Right renal pelvis (tissue), 4 donors: ENCODE measurements at regions not wholly inside any gene's neighbourhood (a gene's known extent, or its start where the extent isn't known, plus 50 kb on each side); places are given as distances from the start of the nearest gene placed in this dataset.
A peak's percentile ranks its signal among the peaks of the same experiment; 100 is the strongest.

Experiments
- DNase-seq, 4 donors: peaks; one replicate each; pipeline ENCODE4 v3.0.0-alpha.2; 2013; ENCODE audit warnings: low read depth in 4 of 4, low spot score in 3 of 4, missing footprints in 1 of 4

DNA sequence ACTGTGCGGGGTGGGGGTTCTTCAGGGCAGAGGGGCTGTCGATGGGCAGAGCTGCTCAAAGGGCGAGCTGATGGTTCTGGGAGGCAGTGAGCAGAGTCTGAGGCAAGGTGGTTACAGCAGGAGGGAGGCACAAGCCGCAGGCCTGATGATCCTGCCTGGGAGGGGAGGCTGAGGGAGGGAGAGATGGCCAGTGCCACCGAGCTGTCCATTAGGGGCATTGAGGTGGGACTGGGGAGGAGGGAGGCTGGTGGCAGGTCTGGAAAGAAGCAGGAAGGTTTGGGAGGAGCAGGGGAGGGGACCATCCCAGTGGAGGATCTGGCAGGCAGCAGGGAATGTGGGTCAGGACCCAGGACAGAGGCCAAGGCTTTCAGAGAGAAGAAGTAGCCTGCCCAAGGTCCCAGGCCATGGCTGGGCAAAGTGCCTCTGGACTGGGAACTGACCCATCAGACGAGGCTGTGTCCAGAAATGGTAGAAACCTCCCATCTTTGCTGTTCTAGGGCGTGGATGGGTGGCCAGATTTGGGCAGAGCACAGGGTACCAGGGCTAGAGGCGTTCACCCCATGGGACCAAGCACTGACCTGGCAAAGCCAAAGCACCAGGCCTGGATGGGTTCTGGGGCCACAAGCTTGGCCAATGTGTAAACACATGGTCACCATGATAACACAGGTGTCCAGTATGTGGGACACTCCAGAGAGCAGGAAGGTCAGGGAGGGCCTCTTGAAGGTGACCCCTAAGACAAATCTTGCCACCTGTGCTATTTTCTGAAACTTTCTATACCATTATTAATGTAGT, 55.5 kb downstream of the INHBB start:
- no peak for DNase-seq

DNA sequence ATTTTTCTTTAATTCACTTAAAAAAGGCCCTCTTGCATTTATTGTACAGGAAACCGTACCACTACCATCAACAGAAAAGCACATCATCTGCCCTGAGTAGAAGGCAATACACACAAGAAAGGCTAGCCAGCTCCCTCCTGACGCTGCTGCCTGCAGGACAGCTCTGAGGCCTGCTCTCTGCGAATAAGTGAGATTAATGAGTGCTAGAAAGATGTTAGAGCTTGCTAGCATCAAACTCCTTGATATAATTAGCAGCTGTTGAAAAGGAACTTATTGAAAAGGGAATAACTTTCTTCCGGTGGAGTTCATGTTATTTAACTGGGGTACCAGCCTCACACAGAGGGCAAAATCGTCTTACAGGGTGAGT, 56.1 kb downstream of the INHBB start:
- no peak for DNase-seq

DNA sequence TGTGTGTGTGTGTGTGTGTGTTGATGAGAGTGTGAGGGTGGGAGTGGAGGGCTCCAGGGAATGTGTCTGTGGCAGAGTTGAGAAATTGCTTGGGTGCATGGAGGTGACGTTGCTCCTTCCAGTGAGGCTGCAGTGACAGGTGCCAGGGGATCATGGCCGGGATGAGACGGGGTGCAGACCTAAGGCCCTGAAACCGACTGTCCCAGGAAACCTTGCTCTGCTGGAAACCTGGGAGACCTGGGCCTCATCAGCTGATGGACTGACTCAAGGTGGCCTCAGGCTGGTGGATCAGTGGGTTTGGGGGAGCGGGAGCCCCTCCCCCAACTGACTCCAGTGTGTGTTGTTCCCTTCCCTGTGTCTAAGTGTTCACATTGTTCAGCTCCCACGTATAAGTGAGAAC, 56.6 kb downstream of the INHBB start:
- no peak for DNase-seq

DNA sequence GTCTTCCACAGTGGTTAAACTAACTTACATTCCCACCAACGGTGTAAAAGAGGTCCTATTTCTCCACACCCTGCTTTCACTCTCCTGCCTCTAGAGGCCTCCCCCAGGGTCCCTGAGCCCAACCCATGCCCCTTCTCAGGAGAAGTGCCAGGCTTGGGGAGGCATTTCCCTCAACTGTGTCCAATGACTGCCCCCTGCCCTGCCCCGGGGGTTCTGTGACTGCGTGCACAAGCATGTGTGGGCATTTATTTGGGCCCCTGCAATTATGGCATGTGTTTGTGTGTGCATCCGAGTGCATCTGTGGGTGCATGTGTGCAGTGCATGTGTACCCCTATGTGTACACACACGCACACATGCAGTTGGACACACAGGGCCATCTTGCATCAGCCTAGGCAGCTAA, 57.3 kb downstream of the INHBB start:
- no peak for DNase-seq

DNA sequence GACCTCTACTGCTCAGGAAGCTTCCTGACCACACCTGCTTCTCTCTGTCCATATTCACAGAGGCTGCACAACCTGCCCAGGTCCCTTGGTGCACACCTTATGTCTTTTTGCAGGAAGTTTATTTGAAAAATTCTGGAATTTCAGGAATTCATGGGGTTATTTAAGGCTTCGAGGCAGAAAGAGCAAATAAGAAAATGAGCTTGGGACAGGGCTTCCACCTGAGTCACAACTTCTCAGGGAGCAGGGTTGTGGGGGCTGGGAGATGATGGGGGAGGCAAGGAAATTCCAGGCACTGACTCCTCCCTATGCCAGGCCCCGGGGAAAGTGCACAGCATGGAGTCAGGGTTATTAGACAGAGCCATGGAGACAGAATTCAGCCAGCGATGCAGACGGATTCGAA, 57.7 kb downstream of the INHBB start:
- DNase-seq, result no peak

DNA sequence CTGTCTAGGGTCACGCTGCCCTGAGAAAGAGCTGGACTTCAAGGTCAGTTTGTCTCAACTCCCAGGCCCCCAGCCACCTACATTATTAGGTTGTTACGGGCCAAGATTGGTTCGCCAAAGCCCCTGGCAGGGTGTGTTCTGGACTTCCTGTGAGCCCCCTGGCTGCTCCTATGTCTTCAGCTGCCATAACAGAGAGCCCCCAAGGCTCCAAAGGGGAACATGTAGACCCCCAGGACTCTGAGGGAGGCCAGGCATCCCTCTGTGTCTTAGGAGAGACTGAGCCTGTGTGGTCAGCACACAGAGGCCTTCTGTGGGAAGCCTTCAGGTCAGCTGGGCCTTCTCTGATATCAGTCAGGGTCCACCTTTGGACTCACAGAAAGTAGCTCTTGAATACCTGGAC, 58.3 kb downstream of the INHBB start:
- no peak for DNase-seq

DNA sequence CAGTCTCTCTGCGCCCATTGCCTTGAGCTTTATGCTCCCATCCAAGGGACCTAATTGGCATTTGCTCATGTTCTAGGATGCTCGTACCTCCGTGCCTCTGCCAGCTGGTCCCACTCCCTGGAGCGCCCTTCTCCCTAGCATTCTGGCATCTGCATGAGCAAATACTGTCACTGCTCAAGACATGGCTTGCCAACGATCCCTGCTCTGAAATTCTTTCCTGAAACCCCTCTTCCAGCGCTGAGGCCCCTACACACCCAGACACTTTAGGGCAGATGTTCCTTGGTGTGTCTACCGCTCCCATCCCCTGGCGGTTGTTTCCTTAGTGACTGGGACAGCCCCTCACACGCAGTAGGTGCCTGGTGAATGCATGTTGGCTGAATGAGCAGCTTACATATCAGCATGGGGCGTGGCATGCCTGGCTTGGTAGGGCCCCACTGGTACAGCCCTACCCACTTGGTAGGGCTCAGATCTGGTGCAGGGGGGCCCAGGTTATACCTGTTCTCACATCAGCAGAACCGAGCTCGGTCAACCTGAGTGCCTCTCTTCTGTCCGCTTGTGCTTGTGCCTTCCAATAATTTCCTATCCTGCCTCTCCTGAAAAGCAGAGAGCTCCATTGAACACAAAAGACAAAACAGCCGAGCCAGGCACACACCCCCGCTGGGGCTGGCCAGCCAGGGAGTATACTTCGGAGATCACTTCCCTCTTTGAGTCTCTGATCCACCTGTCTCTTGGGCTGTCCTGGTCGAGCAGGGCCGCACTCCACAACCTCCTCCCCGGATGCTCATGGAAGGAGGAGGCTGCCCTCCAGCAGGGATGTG, 59.2 kb downstream of the INHBB start:
- no peak for DNase-seq

DNA sequence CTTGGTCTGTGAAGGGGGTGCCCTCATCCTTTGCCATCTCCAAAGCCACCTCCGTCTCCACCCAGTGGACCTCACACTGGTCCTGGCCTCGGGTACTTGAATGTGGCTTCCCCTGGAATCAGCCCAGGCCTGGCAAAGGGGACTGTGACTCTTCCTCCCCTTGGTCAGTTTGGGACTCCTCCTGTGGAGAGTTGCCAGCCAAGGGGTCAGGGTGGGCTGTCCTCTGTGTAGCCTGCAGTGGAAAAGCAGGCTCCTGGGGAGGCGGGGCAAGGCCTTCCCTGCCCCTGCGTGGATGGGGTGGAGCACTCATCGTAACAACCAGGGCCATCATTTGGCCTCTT, 59.8 kb downstream of the INHBB start:
- DNase-seq, result no peak

DNA sequence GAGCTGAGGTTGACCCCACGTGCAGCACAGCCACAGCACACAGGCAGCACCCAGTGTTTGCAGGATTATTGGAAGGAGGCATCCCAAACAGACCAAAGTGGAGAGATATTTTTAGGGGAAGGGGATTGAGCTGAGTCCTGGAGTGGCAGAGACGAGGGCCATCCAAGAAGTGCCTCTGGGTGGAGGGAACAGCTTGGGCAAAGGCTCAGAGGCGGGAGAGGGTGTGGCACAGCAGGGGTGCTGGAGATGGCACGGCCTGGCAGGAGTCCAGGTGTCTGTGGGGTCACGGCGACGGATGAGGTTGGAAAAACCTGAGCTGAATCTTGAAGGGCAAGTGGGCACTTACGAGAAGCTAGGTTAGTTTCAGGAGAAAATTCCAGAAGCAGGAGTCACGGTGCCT, 60.6 kb downstream of the INHBB start:
- DNase-seq, result no peak

DNA sequence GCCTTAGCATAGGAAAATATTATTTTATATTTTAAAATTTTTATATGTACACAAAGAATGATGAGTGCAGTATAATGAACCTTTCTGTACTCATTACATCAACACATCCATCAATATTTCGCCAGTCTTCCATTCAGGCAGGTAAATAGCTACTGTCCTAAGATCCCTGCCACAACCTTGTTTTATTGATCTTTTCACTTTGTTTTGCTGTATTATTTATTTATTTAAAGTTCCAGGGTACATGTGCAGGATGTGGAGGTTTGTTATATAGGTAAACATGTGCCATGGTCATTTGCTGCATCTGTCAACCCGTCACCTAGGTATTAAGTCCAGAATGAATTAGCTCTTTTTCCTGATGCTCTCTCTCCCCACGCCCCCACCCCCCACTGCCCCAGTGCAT, 64.6 kb downstream of the INHBB start:
- no peak for DNase-seq

DNA sequence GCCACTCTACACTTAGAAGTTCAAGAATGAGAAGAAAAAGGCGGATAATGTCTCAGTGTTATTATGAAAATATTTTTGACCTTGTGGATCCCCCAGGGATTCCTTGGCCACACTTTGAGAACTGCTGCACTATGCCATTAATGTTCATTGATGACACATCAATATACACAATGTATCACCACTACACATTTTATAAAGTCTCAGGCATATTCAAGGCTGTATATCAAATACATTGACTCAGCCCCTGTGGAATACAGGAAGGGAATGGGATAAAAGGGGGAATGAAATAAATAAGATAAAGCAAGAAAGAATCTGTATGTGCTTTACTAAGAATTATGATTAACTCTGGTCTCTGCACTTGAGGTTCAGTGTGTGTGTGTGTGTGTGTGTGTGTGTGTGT, 69.1 kb downstream of the INHBB start:
- DNase-seq, result no peak

DNA sequence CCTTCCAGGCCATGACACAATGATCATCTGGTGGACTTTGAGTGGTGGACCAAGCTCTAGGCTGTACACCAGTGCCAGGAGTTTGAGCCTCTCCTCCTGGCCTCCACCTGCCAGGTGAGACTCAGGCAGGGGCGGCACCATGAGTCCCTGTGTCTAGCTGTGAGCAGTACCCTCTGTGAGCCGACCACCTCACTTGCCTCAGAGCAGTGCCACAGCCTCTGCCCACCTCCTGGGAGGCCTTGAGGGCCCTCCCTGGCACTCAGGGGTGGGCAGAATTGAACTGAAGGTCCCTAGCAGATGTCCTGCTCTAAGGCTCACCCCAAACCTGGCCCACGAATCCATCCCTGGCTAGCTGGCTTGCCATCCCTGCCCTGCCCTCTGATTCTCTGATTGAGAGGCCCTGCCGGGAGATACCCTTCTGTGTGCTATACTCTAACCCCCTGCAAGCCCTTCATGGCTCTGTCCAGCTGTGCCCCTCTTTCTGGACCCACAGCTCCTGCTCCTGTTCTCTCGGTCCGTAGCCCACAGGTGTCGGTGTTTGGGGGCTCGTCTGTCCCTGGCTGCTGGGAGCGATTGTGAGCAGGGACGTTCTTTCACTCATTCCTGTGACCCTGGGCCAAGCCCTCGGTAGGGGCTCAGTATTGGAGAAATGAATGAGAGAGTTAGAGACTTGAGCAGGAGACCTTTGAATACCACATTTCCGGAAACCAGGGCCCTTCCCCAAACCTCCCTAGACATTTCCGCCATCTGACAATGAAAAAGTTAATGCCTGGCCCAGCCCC, 70.0 kb downstream of the INHBB start:
- no peak for DNase-seq

DNA sequence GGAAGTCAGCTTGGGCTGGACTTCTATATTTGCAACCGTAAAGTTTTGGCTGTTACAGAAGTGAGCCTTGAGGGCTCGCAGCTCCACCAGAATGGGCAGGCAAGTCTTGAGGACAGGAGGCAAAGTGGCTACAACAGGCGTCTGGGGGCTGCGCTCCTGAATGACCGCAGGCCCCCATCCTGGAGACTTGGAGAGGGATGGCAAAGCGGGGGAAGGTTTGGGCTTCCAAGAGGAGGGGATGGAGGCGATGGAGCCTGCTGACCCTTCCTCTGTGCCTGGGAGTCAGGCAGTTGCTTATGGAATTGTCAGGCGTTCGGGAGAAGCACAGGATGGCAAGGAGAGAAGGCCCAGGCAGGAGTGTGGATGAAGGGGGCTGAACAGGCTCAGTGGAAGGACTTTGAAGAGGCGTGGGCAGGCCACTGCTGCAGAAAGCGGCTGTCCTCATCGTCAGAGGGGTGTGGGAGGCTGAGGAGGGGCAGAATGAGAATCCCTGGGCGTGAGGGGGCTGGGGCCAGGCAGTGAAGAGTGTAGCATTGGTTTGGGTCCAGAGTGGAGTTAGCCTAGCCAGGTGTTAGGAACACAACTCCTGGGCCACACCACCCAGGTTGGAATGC, 72.3 kb downstream of the INHBB start:
- no peak for DNase-seq

DNA sequence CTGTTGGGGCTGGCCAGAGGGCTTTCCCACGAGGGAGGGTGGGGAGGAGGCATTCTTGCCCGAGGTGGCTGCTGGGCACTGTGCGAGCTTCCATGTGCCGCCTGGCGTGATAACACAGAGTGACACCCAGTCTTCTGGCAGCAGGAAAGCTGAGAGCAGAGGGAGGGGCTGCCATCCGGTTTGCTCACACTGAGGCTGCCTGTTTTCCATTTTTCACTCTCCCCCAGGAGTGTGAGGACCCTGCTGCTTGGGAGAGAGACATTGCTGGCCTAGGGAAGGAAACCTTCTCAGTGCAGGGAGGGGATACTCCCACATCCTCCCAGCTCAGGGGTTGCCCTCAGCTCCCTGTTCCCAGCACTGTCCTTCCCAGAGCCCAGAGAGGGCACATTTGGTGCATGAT, 73.1 kb downstream of the INHBB start:
- peak in 1 of 4 donors; percentile 5 for DNase-seq

DNA sequence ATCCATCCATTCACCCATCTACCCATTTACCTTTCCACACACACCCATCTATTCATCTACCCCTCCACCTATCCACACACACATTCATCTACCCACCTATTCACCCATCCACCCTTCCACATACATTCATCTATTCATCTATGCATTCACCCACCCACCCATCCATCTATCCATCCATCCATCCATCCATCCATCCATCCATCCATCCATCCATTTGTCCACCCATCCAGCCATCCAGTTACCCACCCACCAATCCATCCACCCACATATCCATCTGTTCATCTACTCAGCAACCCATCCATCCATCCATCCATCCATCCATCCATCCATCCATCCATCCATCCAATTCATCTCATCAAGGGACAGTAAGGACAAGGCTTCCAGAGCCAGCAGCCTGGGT, 74.0 kb downstream of the INHBB start:
- no peak for DNase-seq

DNA sequence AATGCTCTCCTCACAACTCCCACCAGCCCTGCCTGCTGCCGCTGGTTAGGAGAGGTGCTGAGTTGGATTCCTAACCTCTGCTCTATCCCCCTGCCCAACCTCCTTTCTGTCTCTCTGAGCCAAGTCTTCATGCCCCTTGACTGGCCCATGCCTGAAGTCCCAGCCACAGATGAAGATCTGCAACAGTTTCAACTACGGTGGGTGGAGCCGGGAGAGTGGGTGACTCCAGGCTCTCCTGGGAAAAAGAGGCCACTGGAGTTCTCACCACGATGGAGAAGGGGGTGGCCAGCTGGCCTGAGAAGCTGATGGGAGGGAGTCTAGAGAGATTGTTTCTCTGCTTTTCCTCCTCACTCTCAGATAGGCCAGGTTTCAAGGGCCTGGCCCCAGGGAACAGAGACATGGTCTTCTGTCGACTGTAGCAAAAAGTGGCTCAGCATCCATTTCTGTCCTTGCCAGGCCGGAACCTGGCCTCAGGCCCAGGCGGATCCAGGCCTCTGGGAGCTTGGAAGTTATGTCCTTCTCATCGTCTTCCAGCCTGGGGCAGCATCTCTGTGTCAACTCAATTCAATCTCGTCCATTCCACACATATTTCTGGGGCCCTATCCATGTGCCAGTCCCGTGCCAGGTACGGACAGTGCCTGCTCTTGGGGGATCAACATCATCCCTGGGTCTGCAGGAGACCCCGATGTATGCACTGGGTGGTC, 75.3 kb downstream of the INHBB start:
- no peak for DNase-seq

DNA sequence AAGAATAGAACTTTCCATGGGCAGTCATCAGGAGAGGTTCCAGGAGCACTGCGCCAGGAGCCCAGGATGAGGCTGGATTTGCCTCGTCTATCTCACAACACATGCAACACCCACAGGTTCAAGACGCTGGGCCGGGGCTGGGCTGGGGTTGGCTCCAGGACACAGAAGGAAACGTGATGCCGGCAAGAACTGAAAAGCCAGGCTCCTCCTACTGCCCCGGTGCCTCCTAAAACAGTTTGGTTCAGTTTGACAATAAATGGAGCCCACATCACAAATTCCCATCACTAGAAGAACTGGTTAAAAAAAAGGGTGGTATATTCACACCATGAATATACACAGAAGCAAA, 75.9 kb downstream of the INHBB start:
- DNase-seq, result no peak

DNA sequence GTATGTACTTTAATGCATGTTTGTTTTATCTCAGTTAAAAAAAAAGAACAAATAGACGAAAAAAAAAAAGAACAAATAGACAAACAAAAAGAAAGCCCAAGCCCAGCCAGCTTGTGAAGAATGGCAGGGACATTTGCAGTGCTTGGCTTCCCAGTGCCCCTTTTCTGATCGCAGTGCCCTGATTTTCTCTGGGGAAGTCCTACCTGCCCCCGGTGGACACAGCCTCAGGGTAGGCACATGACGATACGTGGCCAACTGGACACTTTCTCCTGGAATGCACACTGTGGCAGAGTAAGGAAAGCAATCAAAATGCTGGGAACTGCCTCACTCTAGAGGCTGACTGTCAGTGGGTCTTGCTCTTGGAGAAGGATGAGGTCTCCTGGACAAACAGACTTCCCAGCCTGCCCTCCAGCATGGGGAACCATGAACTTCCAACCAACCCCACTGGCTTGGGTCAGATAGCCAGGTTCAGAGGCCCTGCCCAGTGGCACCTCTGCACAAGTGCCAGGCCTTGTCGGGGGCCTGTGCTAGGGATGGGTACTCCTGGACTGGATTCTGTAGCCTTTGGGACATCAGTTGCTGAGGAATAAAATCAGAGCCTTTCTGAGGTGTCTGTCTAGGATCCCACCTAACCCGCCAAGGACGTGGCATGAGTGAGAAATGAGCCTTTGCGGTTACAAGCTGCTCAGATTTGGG, 76.7 kb downstream of the INHBB start:
- no peak for DNase-seq

DNA sequence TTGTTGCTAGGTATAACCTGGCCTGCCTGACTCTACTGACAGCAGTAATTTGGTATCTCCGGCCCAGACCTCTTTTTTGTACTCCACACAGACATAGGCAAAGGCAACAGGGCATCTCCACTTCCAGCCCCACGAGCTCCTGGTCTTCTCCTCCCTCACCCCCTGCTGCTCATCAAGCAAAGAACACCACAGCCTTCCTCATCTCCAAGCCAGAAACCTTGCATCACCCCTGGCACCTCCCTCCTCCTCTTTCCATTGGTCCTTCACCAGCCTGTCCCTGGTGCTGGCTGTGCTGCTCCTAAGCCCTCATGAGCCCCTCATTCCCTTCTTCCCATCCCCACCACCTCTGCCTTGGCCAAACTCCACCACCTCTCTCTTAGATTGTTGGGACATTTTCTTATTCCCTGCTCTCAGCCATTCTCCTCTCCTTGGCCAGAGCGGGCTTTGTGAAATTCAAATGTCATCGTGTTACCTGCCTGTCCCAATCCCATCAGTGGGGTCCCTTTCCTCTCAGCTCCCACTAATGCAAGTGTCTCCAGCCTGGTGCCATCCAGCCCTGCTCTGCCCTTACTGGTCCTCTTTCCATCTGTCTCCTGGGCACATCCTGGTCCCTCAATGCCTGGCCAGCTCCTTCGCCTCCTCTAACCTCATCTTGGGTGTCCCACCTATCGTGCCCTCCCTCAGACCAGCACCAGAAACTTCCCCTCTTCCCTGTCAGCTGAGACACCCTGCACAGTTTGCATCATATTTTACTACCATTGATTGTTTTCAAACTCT, 77.4 kb downstream of the INHBB start:
- no peak for DNase-seq
